Ovary (tissue), 3 donors: ENCODE measurements at regions not wholly inside any gene's neighbourhood (a gene's known extent, or its start where the extent isn't known, plus 50 kb on each side); places are given as distances from the start of the nearest gene placed in this dataset.

Experiments used
- EP300 ChIP-seq: sonication (generic); formaldehyde crosslinking; IDR thresholded peaks from one replicate; pipeline ENCODE4 v1.6.1; 2017; ENCODE audit warnings: antibody characterized with exemption
- TF ChIP-seq, protein P1 (sequence below), 3 donors: fragments of 450-650 bp in 2 of 3; fragments of 200-600 bp in 1 of 3; IDR thresholded peaks; one replicate each; pipeline versions ENCODE4 v1.5.1 to v1.8.0; 2016 to 2022; ENCODE audit warnings: antibody characterized with exemption in 3 of 3, mild to moderate bottlenecking in 1 of 3
- donor health status: DM: no; HTN: no; CAD: no.

DNA sequence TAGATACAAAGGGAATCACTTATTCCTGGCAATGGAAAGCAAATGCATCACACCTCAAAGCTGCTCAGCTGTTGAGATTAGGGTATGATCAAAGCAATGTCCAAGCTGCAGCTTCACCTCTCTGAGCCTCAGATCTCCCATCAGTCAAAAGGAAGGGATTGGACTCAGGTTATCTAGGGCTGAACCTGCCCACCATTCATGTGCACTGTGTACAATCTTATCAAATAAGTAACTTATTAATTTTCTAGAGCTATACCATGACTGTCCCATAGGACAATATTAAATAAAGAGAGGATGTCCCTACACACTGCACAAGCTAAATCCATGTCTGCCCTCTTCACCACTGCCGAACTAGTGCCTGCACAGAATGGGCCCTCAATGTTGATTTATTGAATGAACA, 127.0 kb downstream of the HSD17B3 start:
- TF ChIP-seq, protein P1, sequence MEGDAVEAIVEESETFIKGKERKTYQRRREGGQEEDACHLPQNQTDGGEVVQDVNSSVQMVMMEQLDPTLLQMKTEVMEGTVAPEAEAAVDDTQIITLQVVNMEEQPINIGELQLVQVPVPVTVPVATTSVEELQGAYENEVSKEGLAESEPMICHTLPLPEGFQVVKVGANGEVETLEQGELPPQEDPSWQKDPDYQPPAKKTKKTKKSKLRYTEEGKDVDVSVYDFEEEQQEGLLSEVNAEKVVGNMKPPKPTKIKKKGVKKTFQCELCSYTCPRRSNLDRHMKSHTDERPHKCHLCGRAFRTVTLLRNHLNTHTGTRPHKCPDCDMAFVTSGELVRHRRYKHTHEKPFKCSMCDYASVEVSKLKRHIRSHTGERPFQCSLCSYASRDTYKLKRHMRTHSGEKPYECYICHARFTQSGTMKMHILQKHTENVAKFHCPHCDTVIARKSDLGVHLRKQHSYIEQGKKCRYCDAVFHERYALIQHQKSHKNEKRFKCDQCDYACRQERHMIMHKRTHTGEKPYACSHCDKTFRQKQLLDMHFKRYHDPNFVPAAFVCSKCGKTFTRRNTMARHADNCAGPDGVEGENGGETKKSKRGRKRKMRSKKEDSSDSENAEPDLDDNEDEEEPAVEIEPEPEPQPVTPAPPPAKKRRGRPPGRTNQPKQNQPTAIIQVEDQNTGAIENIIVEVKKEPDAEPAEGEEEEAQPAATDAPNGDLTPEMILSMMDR (IDR thresholded peaks at IDR 0.05), result no peak
- no peak for TF ChIP-seq EP300
